H1 (cell line): ENCODE measurements at regions not wholly inside any gene's neighbourhood (a gene's known extent, or its start where the extent isn't known, plus 50 kb on each side); places are given as distances from the start of the nearest gene placed in this dataset.

Experiments
- GTF2F1 ChIP-seq: IDR thresholded peaks from 2 replicates; pipeline ENCODE4 v1.6.1; 2012; ENCODE audit warnings: low read depth, low read length, improper control_type of control experiment, borderline replicate concordance
- RAD21 ChIP-seq, 2 experiments: IDR thresholded peaks in 1 of 2; conservative IDR thresholded peaks in 1 of 2; 2 replicates each; pipeline ENCODE4 v1.6.1; 2011; ENCODE audit warnings: low read depth in 2 of 2, low read length in 2 of 2, improper control_type of control experiment in 1 of 2, inconsistent platforms in 1 of 2, mild to moderate bottlenecking in 1 of 2, moderate library complexity in 1 of 2
- SIX5 ChIP-seq: IDR thresholded peaks from 2 replicates; pipeline ENCODE4 v1.6.1; 2011; ENCODE audit warnings: mild to moderate bottlenecking, low read depth, low read length
- TAF7 ChIP-seq: optimal IDR thresholded peaks from 2 replicates; pipeline ENCODE3; 2011; ENCODE audit warnings: low read depth, mild to moderate bottlenecking, inconsistent platforms, low read length, moderate library complexity, borderline replicate concordance

GRCh38 chr6:139722530-139722929, 348.1 kb upstream of the CITED2 start (continued):
- TF ChIP-seq GTF2F1, result no peak
- no peak for TF ChIP-seq RAD21 (IDR thresholded peaks at IDR 0.05 in 1 of 2, conservative IDR thresholded peaks at IDR 0.05 in 1 of 2; ENCODE audit: low read depth in 2 of 2, low read length in 2 of 2)
- TF ChIP-seq SIX5, result no peak
- TF ChIP-seq TAF7, result no peak
- TF ChIP-seq, all 59 proteins: peak for 0
